NB4 (cell line): ENCODE measurements at regions not wholly inside any gene's neighbourhood (a gene's known extent, or its start where the extent isn't known, plus 50 kb on each side); places are given as distances from the start of the nearest gene placed in this dataset.

Source experiments
- DNase-seq: peaks from one replicate; pipeline ENCODE4 v3.0.0; 2010; ENCODE audit warnings: low read depth
- H3K4me3 ChIP-seq: one replicate; pipeline ENCODE4 v1.5.1; 2011; ENCODE audit warnings: mild to moderate bottlenecking, low read depth, low read length, moderate library complexity
- CTCF ChIP-seq: IDR thresholded peaks from one replicate; pipeline ENCODE4 v1.5.1; 2012; ENCODE audit warnings: low read depth, low read length
- MYC ChIP-seq: IDR thresholded peaks from 2 replicates; pipeline ENCODE4 v1.6.1; 2011; ENCODE audit warnings: low read depth, low read length
- POLR2A ChIP-seq: IDR thresholded peaks from 2 replicates; pipeline ENCODE4 v1.6.1; 2011; ENCODE audit warnings: mild to moderate bottlenecking; ENCODE audit not compliant: insufficient read length; ENCODE audit errors: extremely low read depth
- TF ChIP-seq, protein P1 (sequence below): IDR thresholded peaks from 2 replicates; pipeline ENCODE4 v1.6.1; 2011; ENCODE audit warnings: low read depth, low read length

DNA sequence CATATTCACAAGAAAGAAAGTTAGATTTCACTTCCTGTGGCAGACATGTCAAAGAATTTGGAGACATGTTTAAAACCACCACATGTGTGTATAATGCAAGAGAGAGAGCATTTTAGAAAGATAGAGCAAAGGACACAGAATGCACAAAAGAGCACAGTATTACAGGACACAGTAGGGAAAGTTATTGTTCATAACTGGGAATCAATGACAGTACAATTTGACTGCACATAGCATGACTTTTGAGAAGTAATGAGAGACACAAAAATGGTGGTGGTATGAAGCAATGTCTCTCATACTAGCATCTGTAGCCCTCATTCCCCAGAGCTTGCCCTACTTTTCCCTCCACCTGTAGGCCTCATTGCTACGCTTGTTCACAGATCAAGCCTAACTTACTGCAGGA is 499.2 kb downstream of the PTPRC start:
- TF ChIP-seq CTCF (no peak), MYC (no peak)
- TF ChIP-seq, protein P1, sequence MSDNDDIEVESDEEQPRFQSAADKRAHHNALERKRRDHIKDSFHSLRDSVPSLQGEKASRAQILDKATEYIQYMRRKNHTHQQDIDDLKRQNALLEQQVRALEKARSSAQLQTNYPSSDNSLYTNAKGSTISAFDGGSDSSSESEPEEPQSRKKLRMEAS: no peak
- no peak overlapping the region for H3K4me3 ChIP-seq
- DNase-seq: no peak

- no peak for DNase-seq
- TF ChIP-seq MYC (no peak), CTCF (no peak), POLR2A (no peak)
- TF ChIP-seq, protein P1: no peak
- no peak overlapping the region for H3K4me3 ChIP-seq
These were observed 510.8 kb downstream of the PTPRC start for GRCh38 chr1:199149591-199149990.

- no peak overlapping the region for H3K4me3 ChIP-seq
- no peak for DNase-seq
- no peak for TF ChIP-seq POLR2A
These were observed 511.9 kb downstream of the PTPRC start for GRCh38 chr1:199150756-199151155.

- H3K4me3 ChIP-seq: no peak overlapping the region
- DNase-seq: no peak
- TF ChIP-seq, protein P1: no peak
- TF ChIP-seq POLR2A: no peak
- TF ChIP-seq MYC: no peak
- no peak for TF ChIP-seq CTCF
These were observed 513.0 kb downstream of the PTPRC start for GRCh38 chr1:199151634-199152425.

- DNase-seq: no peak
- TF ChIP-seq MYC (no peak), POLR2A (no peak), CTCF (no peak)
- no peak overlapping the region for H3K4me3 ChIP-seq
These were observed 513.8 kb downstream of the PTPRC start for GRCh38 chr1:199152676-199153075.

DNA sequence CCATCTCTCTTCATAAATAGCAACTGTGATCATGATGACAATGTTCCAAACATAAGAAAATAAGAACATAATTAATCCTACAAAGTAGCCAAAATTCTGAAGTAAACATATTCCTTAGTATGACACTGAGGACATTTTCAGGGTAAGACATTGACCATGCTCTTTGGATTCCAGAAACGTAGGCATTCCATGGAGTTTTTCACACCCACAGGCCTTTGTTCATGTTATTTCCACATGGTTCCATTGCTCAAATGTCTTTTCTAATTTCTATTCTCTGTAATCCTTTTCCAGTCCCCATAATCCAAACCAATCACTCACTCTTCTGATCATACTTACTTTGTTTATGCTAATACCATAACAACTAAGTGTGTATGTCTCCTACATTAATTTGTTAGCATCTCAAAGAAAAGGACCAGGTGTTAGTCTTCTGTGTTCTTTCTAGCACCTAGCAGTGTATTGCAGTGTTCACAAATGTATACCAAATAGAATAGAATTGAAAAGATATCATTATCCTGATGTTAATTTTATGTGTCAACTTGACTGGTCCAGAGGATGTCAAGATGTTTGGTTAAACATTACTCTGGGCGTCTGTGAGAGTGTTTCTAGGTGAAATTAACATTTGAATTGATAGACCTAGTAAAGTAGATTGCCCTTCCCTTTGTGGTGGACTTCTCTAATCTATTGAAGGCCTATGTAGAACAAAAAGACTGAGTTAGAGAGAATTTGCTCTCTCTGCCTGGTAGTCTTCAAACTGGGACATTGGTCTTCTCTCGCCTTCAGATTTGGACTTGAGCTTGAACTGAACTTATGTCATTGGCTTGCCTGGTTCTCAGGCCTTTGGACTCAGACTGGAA is 516.6 kb downstream of the PTPRC start:
- H3K4me3 ChIP-seq: no peak overlapping the region
- no peak for TF ChIP-seq MYC
- TF ChIP-seq POLR2A: no peak
- TF ChIP-seq CTCF: no peak
- TF ChIP-seq, protein P1: no peak
- DNase-seq: no peak
